HL-60 (cell line): ENCODE measurements at regions not wholly inside any gene's neighbourhood (a gene's known extent, or its start where the extent isn't known, plus 50 kb on each side); places are given as distances from the start of the nearest gene placed in this dataset.

Source experiments
- GABPA ChIP-seq: IDR thresholded peaks from 2 replicates; pipeline ENCODE4 v1.6.1; 2012; ENCODE audit warnings: low read depth
- POLR2AphosphoS5 ChIP-seq: IDR thresholded peaks from 2 replicates; pipeline ENCODE4 v1.6.1; 2012; ENCODE audit warnings: low read depth
- REST ChIP-seq: IDR thresholded peaks from 2 replicates; pipeline ENCODE4 v1.6.1; 2012; ENCODE audit warnings: low read depth; ENCODE audit not compliant: insufficient replicate concordance
- SPI1 ChIP-seq: IDR thresholded peaks from 2 replicates; pipeline ENCODE4 v1.6.1; 2012; ENCODE audit warnings: low read depth, mild to moderate bottlenecking, borderline replicate concordance
- TF ChIP-seq, protein P1 (sequence below): IDR thresholded peaks from one replicate; pipeline ENCODE4 v1.5.1; 2011; ENCODE audit warnings: low read length, control low read depth, inconsistent platforms; ENCODE audit not compliant: insufficient read depth

GRCh38 chr7:24143547-24143946, 140.4 kb upstream of the NPY start:
- TF ChIP-seq, protein P1, sequence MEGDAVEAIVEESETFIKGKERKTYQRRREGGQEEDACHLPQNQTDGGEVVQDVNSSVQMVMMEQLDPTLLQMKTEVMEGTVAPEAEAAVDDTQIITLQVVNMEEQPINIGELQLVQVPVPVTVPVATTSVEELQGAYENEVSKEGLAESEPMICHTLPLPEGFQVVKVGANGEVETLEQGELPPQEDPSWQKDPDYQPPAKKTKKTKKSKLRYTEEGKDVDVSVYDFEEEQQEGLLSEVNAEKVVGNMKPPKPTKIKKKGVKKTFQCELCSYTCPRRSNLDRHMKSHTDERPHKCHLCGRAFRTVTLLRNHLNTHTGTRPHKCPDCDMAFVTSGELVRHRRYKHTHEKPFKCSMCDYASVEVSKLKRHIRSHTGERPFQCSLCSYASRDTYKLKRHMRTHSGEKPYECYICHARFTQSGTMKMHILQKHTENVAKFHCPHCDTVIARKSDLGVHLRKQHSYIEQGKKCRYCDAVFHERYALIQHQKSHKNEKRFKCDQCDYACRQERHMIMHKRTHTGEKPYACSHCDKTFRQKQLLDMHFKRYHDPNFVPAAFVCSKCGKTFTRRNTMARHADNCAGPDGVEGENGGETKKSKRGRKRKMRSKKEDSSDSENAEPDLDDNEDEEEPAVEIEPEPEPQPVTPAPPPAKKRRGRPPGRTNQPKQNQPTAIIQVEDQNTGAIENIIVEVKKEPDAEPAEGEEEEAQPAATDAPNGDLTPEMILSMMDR = no peak
- TF ChIP-seq GABPA = no peak
- TF ChIP-seq POLR2AphosphoS5 = no peak
- TF ChIP-seq REST = no peak
- TF ChIP-seq SPI1 = no peak
